ENCODE measurements at regions not wholly inside any gene's neighbourhood (a gene's known extent, or its start where the extent isn't known, plus 50 kb on each side); places are given as distances from the start of the nearest gene placed in this dataset.

- no peaks in the 10 kb centered on the region for H3K36me3 Mint-ChIP-seq (ENCODE audit: low read depth)
- peaks cover 8% of the 10 kb centered on the region for H3K9me3 Mint-ChIP-seq
- POLR2A ChIA-PET = no interaction called here
- H3K4me1 Mint-ChIP-seq (ENCODE audit: low read depth) = no peaks in the 10 kb centered on the region
- ATAC-seq (no peak), DNase-seq (no peak)
- intact Hi-C loops (cut with micrococcal nuclease) = no loop called here
- H3K4me3 Mint-ChIP-seq = no peak overlapping the region
- no peak overlapping the region for H3K27ac Mint-ChIP-seq
- CTCF ChIA-PET = no interaction called here
- H3K27me3 Mint-ChIP-seq = no peaks in the 10 kb centered on the region
- TF ChIP-seq CTCF (IDR thresholded peaks at IDR 0.05) = no peak
Observed at GRCh38 chr11:39190751-39191150, 2268.7 kb downstream of the LRRC4C start.

- Mint-ChIP-seq H3K4me3 (no peak overlapping the region), H3K36me3 (ENCODE audit: low read depth) (no peaks in the 10 kb centered on the region), H3K4me1 (ENCODE audit: low read depth) (no peaks in the 10 kb centered on the region), H3K27me3 (no peaks in the 10 kb centered on the region), H3K27ac (no peak overlapping the region), H3K9me3 (peaks cover 4% of the 10 kb centered on the region)
- CTCF ChIA-PET = no interaction called here
- intact Hi-C loops (cut with micrococcal nuclease) = loop anchor here (10.0 kb wide), 1 partner anchor 57 kb away; no protein-coding TSS in a partner anchor
- no peak for ATAC-seq
- POLR2A ChIA-PET = no interaction called here
- no peak for TF ChIP-seq CTCF (IDR thresholded peaks at IDR 0.05)
- no peak for DNase-seq
Observed at GRCh38 chr11:39177678-39178077, 2281.8 kb downstream of the LRRC4C start.

GRCh38 chr11:39174965-39175364, 2284.5 kb downstream of the LRRC4C start:
- Mint-ChIP-seq H3K4me1 (ENCODE audit: low read depth) (no peaks in the 10 kb centered on the region), H3K36me3 (ENCODE audit: low read depth) (no peaks in the 10 kb centered on the region), H3K27me3 (no peaks in the 10 kb centered on the region), H3K4me3 (no peak overlapping the region), H3K27ac (no peak overlapping the region), H3K9me3 (peaks cover 4% of the 10 kb centered on the region)
- no peak for TF ChIP-seq CTCF (IDR thresholded peaks at IDR 0.05)
- ChIA-PET CTCF (no interaction called here), POLR2A (no interaction called here)
- ATAC-seq (no peak), DNase-seq (no peak)
- intact Hi-C loops (cut with micrococcal nuclease) = loop anchor here (10.0 kb wide), 1 partner anchor 60 kb away; no protein-coding TSS in a partner anchor

- no peaks in the 10 kb centered on the region for H3K27me3 Mint-ChIP-seq
- peaks cover 4% of the 10 kb centered on the region for H3K9me3 Mint-ChIP-seq
- H3K4me3 Mint-ChIP-seq = no peak overlapping the region
- intact Hi-C loops (cut with micrococcal nuclease) = loop anchor here (10.0 kb wide), 1 partner anchor 61 kb away; no protein-coding TSS in a partner anchor
- no peaks in the 10 kb centered on the region for H3K36me3 Mint-ChIP-seq (ENCODE audit: low read depth)
- ChIA-PET CTCF (no interaction called here), POLR2A (no interaction called here)
- no peaks in the 10 kb centered on the region for H3K4me1 Mint-ChIP-seq (ENCODE audit: low read depth)
- ATAC-seq (no peak), DNase-seq (no peak)
- H3K27ac Mint-ChIP-seq = no peak overlapping the region
- no peak for TF ChIP-seq CTCF (IDR thresholded peaks at IDR 0.05)
Observed at GRCh38 chr11:39174196-39174595, 2285.3 kb downstream of the LRRC4C start.

GRCh38 chr11:39165021-39165420, 2294.4 kb downstream of the LRRC4C start:
- Mint-ChIP-seq H3K9me3 (peaks cover 2% of the 10 kb centered on the region), H3K27ac (no peak overlapping the region), H3K36me3 (ENCODE audit: low read depth) (no peaks in the 10 kb centered on the region), H3K4me1 (ENCODE audit: low read depth) (no peaks in the 10 kb centered on the region), H3K27me3 (no peaks in the 10 kb centered on the region), H3K4me3 (no peak overlapping the region)
- no peak for TF ChIP-seq CTCF (IDR thresholded peaks at IDR 0.05)
- intact Hi-C loops (cut with micrococcal nuclease) = no loop called here
- POLR2A ChIA-PET = no interaction called here
- DNase-seq = no peak
- CTCF ChIA-PET = no interaction called here
- no peak for ATAC-seq

Measured in activated CD8-positive, alpha-beta T cell treated with anti-CD3 and anti-CD28 coated beads for 36 hours (primary cell).